CD14-positive monocyte (primary cell): ENCODE measurements at regions not wholly inside any gene's neighbourhood (a gene's known extent, or its start where the extent isn't known, plus 50 kb on each side); places are given as distances from the start of the nearest gene placed in this dataset.

Source experiments
- DNase-seq, 3 donors: peaks; one replicate each; pipeline ENCODE4 v3.0.0-alpha.2; 2011 to 2022
- H2AFZ ChIP-seq: 2 replicates; pipeline ENCODE4 v1.6.0; 2012; ENCODE audit warnings: mild to moderate bottlenecking, low read depth, low read length, inconsistent platforms; ENCODE audit not compliant: insufficient read depth, poor library complexity, severe bottlenecking
- H3K27ac ChIP-seq, 2 donors: 1 replicate in 1 of 2; 2 replicates in 1 of 2; pipeline ENCODE4 v1.5.1; 2012 to 2013; ENCODE audit warnings: low read length in 2 of 2, control low read depth in 1 of 2, inconsistent platforms in 1 of 2, low read depth in 1 of 2, mild to moderate bottlenecking in 1 of 2
- H3K27me3 ChIP-seq, 2 donors: one replicate each; pipeline versions ENCODE4 v1.6.0 to v1.6.1; 2011 to 2013; ENCODE audit warnings: low read length in 2 of 2; ENCODE audit not compliant: control insufficient read depth in 2 of 2, insufficient read depth in 2 of 2
- H3K36me3 ChIP-seq, 2 donors: replicated peaks in 1 of 2; 1 replicate in 1 of 2; 2 replicates in 1 of 2; pipeline versions ENCODE4 v1.5.1 to v1.6.1; 2012 to 2013; ENCODE audit warnings: low read length in 2 of 2, control low read depth in 1 of 2, inconsistent platforms in 1 of 2, mild to moderate bottlenecking in 1 of 2; ENCODE audit not compliant: insufficient read depth in 2 of 2, control insufficient read depth in 1 of 2
- H3K4me1 ChIP-seq, 2 donors: 1 replicate in 1 of 2; 2 replicates in 1 of 2; pipeline versions ENCODE4 v1.5.1 to v1.6.1; 2012 to 2013; ENCODE audit warnings: low read length in 2 of 2, control low read depth in 1 of 2, inconsistent platforms in 1 of 2, mild to moderate bottlenecking in 1 of 2, moderate library complexity in 1 of 2; ENCODE audit not compliant: insufficient read depth in 2 of 2, control insufficient read depth in 1 of 2
- H3K4me2 ChIP-seq: replicated peaks from 2 replicates; pipeline ENCODE3; 2012; ENCODE audit warnings: low read length, moderate library complexity, mild to moderate bottlenecking; ENCODE audit not compliant: poor library complexity, severe bottlenecking; ENCODE audit errors: extremely low read depth
- H3K4me3 ChIP-seq, 3 experiments: fragments of 200-600 bp in 1 of 3; sonication (generic) in 1 of 3; replicated peaks in 1 of 3; 1 replicate in 2 of 3; 2 replicates in 1 of 3; pipeline ENCODE4 v1.5.1; 2011 to 2013; ENCODE audit warnings: low read length in 3 of 3, mild to moderate bottlenecking in 3 of 3, control low read depth in 2 of 3, low read depth in 2 of 3, inconsistent platforms in 1 of 3, moderate library complexity in 1 of 3
- H3K79me2 ChIP-seq: 2 replicates; pipeline ENCODE4 v1.6.0; 2012; ENCODE audit warnings: mild to moderate bottlenecking, control low read depth, inconsistent platforms, low read length, moderate library complexity; ENCODE audit not compliant: insufficient read depth
- H3K9ac ChIP-seq: 2 replicates; pipeline ENCODE4 v1.6.0; 2017; ENCODE audit warnings: low read length, mild to moderate bottlenecking; ENCODE audit not compliant: insufficient read depth, poor library complexity, severe bottlenecking
- H3K9me3 ChIP-seq, 2 donors: replicated peaks in 1 of 2; 1 replicate in 1 of 2; 2 replicates in 1 of 2; pipeline versions ENCODE4 v1.5.1 to v1.6.1; 2012 to 2013; ENCODE audit warnings: low read length in 2 of 2, control low read depth in 1 of 2; ENCODE audit not compliant: control insufficient read depth in 1 of 2, insufficient read depth in 1 of 2
- H4K20me1 ChIP-seq: 2 replicates; pipeline ENCODE4 v1.6.0; 2012; ENCODE audit warnings: mild to moderate bottlenecking, low read length, control low read depth, moderate library complexity; ENCODE audit not compliant: insufficient read depth
- H3K27ac Mint-ChIP-seq, 7 donors: one replicate each; pipeline ENCODE4 v1.8.0; 2020; ENCODE audit warnings: mild to moderate bottlenecking in 7 of 7, mixed read lengths in 7 of 7, moderate library complexity in 6 of 7, inconsistent platforms in 2 of 7
- H3K27me3 Mint-ChIP-seq, 3 donors: one replicate each; pipeline ENCODE4 v1.8.0; 2021 to 2022; ENCODE audit warnings: low read depth in 3 of 3, mild to moderate bottlenecking in 3 of 3, mixed read lengths in 3 of 3, moderate library complexity in 3 of 3, inconsistent platforms in 1 of 3
- H3K36me3 Mint-ChIP-seq, 2 donors: one replicate each; pipeline ENCODE4 v1.8.0; 2020; ENCODE audit warnings: mixed read lengths in 2 of 2, inconsistent platforms in 1 of 2, mild to moderate bottlenecking in 1 of 2
- H3K4me1 Mint-ChIP-seq: one replicate; pipeline ENCODE4 v1.8.0; 2020; ENCODE audit warnings: mild to moderate bottlenecking, mixed read lengths
- H3K4me3 Mint-ChIP-seq, 2 donors: one replicate each; pipeline ENCODE4 v1.8.0; 2020; ENCODE audit warnings: mild to moderate bottlenecking in 2 of 2, mixed read lengths in 2 of 2, moderate library complexity in 1 of 2
- H3K9me3 Mint-ChIP-seq, 7 donors: one replicate each; pipeline ENCODE4 v1.8.0; 2020 to 2022; ENCODE audit warnings: mixed read lengths in 7 of 7, mild to moderate bottlenecking in 6 of 7, moderate library complexity in 6 of 7, inconsistent platforms in 2 of 7
- CTCF ChIP-seq: fragments of 200-600 bp; IDR thresholded peaks from one replicate; pipeline ENCODE4 v1.8.0; 2022; ENCODE audit warnings: antibody characterized with exemption, mild to moderate bottlenecking
- WGBS: methylation state at CpG from one replicate; pipeline ENCODE4 v1.1.5; 2013; ENCODE audit warnings: missing lambda C conversion rate; ENCODE audit not compliant: insufficient coverage; 5-methylcytosine and 5-hydroxymethylcytosine counted together
- intact Hi-C, 2 donors: fragments of 100-400 bp; cut with micrococcal nuclease; formaldehyde crosslinking; loops; one replicate each; pipeline versions ENCODE4 v1.15.0 to v1.15.1; 2023

DNA sequence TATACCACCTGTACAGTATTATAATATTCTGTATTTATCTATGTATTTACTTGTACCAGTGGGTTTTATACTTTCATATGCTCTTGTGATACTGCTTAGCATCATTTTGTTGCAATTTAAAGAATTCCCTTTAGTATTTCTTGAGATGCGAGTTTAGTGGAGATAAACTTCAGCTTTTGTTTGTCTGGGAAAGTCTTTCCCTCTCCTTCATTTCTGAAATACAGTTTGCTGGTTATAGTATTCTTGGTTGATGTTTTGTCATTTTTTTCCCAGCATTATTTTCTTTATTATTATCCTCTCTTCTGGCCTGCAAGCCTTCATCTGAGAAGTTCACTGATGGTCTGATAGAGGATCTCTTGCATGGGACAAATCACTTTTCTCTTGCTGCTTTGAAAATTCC is 136.6 kb upstream of the MCHR2 start:
- Histone ChIP-seq H3K27me3 (no peaks in the 10 kb centered on the region), H3K79me2 (no peaks in the 10 kb centered on the region), H3K4me1 (no peaks in the 10 kb centered on the region), H3K36me3 (no peaks in the 10 kb centered on the region), H3K4me2 (no peak overlapping the region), H4K20me1 (no peaks in the 10 kb centered on the region), H3K4me3 (no peak overlapping the region), H3K9me3 (no peaks in the 10 kb centered on the region), H3K9ac (no peak overlapping the region), H2AFZ (no peak overlapping the region), H3K27ac (no peak overlapping the region)
- TF ChIP-seq CTCF, result no peak
- no peak for DNase-seq
- peaks cover 0 to 4% (median 0%) of the 10 kb centered on the region in 3 donors for H3K27me3 Mint-ChIP-seq
- H3K36me3 Mint-ChIP-seq, result no peaks in the 10 kb centered on the region
- intact Hi-C loops, result no loop called here
- H3K4me3 Mint-ChIP-seq, result no peak overlapping the region
- H3K4me1 Mint-ChIP-seq, result no peaks in the 10 kb centered on the region
- no CpG with 5 or more reads among the region's 1 CpG for WGBS
- H3K9me3 Mint-ChIP-seq, result peaks cover 0 to 11% (median 0%) of the 10 kb centered on the region in 7 donors
- H3K27ac Mint-ChIP-seq, result no peak overlapping the region

GRCh38 chr6:100126790-100127484 is 132.9 kb upstream of the MCHR2 start:
- no peak overlapping the region for H3K4me2 ChIP-seq
- no peak overlapping the region for H2AFZ ChIP-seq
- H3K27ac ChIP-seq, result no peak overlapping the region
- peaks cover 0 to 11% (median 0%) of the 10 kb centered on the region in 7 donors for H3K9me3 Mint-ChIP-seq
- no peaks in the 10 kb centered on the region for H3K36me3 ChIP-seq
- peaks cover 0 to 7% (median 0%) of the 10 kb centered on the region in 3 donors for H3K27me3 Mint-ChIP-seq
- TF ChIP-seq CTCF, result no peak
- H4K20me1 ChIP-seq, result no peaks in the 10 kb centered on the region
- H3K4me3 ChIP-seq, result no peak overlapping the region
- H3K27me3 ChIP-seq, result no peaks in the 10 kb centered on the region
- H3K4me1 ChIP-seq, result no peaks in the 10 kb centered on the region
- no peaks in the 10 kb centered on the region for H3K9me3 ChIP-seq
- no peaks in the 10 kb centered on the region for H3K4me1 Mint-ChIP-seq
- H3K4me3 Mint-ChIP-seq, result no peak overlapping the region
- WGBS, result 82% methylated on average over 1 of the region's 6 CpGs
- H3K9ac ChIP-seq, result no peak overlapping the region
- no peak for DNase-seq
- intact Hi-C loops, result no loop called here
- H3K27ac Mint-ChIP-seq, result no peak overlapping the region
- H3K79me2 ChIP-seq, result no peaks in the 10 kb centered on the region
- H3K36me3 Mint-ChIP-seq, result no peaks in the 10 kb centered on the region
